BJ (cell line): ENCODE measurements at regions not wholly inside any gene's neighbourhood (a gene's known extent, or its start where the extent isn't known, plus 50 kb on each side); places are given as distances from the start of the nearest gene placed in this dataset.

Source experiments
- CTCF ChIA-PET: fragments of 350-600 bp; formaldehyde crosslinking; extraction: SDS; loops from one replicate; lab custom pipeline; 2021; ENCODE audit warnings: antibody characterized with exemption, inconsistent platforms; lab: Yijun Ruan, JAX
- POLR2A ChIA-PET: fragments of 300-600 bp; sonication (Branson Sonifier 250); formaldehyde crosslinking; extraction: SDS; loops from one replicate; lab custom pipeline; 2021; ENCODE audit warnings: antibody characterized with exemption; lab: Charles Lee
- DNase-seq: peaks from one replicate; pipeline ENCODE4 v3.0.0-alpha.2; 2011; ENCODE audit warnings: low read depth
- H3K27me3 ChIP-seq: 2 replicates; pipeline ENCODE4 v1.6.0; 2011; ENCODE audit warnings: low read length; ENCODE audit not compliant: control insufficient read depth, insufficient read depth
- H3K36me3 ChIP-seq: 2 replicates; pipeline ENCODE4 v1.5.1; 2011; ENCODE audit warnings: low read length; ENCODE audit not compliant: control insufficient read depth, insufficient read depth
- H3K4me3 ChIP-seq: 2 replicates; pipeline ENCODE4 v1.5.1; 2011; ENCODE audit warnings: low read depth, mild to moderate bottlenecking, control low read depth, low read length
- TF ChIP-seq, protein P1 (sequence below): IDR thresholded peaks from 2 replicates; pipeline ENCODE4 v1.5.1; 2011; ENCODE audit warnings: low read depth, mild to moderate bottlenecking, control low read depth, inconsistent platforms, low read length, moderate library complexity; ENCODE audit not compliant: insufficient read depth

DNA sequence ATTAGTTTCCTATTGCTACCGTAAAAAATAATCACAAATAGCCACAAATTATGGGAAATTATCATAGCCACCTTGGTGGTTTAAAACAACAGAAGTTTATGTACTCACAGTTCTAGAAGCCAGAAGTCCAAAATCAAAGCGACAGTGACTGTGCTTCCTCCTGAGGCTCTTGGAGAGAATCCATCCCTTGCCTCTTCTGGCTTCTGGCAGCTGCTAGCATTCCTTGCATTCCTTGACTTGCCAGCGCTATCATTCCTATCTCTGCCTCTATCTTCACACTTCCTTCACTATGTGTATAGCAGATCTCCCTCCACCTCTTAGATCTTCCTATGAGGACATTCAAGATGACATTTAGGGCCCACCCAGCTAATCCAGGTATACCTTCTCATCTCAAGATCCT lies 180.1 kb upstream of the USP25 start:
- H3K4me3 ChIP-seq: no peak overlapping the region
- TF ChIP-seq, protein P1, sequence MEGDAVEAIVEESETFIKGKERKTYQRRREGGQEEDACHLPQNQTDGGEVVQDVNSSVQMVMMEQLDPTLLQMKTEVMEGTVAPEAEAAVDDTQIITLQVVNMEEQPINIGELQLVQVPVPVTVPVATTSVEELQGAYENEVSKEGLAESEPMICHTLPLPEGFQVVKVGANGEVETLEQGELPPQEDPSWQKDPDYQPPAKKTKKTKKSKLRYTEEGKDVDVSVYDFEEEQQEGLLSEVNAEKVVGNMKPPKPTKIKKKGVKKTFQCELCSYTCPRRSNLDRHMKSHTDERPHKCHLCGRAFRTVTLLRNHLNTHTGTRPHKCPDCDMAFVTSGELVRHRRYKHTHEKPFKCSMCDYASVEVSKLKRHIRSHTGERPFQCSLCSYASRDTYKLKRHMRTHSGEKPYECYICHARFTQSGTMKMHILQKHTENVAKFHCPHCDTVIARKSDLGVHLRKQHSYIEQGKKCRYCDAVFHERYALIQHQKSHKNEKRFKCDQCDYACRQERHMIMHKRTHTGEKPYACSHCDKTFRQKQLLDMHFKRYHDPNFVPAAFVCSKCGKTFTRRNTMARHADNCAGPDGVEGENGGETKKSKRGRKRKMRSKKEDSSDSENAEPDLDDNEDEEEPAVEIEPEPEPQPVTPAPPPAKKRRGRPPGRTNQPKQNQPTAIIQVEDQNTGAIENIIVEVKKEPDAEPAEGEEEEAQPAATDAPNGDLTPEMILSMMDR: no peak
- DNase-seq: no peak
- H3K27me3 ChIP-seq: no peaks in the 10 kb centered on the region
- POLR2A ChIA-PET: interaction anchor here (0.8 kb wide), 1 partner anchor 10 kb away, joined by 3 read pairs; no protein-coding TSS in a partner anchor
- CTCF ChIA-PET: no interaction called here
- H3K36me3 ChIP-seq: no peaks in the 10 kb centered on the region

DNA sequence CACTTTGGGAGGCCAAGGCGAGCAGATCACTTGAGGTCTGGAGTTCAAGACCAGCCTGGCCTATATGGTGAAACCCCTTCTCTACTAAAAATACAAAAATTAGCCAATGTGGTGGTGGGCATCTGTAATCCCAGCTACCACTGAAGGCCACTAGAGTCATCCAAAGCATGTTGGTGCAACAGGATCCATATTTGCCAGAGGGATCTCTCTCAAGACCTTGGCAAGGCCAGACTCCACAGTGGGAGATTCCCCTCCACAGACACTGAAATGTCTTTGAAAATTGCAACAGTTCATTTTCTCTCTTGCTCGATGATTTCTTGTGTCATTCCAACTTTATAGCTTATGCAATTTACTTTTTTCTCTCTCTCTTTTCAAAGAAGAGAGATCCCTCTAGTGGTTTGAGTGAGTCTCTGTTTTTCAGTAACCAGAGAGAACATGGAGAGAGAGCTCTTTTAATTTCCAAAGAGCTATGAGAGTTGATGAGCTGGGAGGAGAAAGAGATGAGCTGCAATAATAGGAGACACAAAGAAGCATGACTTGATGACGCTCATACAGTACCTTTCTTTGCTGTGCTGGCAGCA lies 176.8 kb upstream of the USP25 start:
- ChIA-PET CTCF (interaction anchor here (0.7 to 1.5 kb wide), 10 partner anchors 12 to 1113 kb away, joined by 3 to 4 read pairs (median 3); no protein-coding TSS in a partner anchor), POLR2A (no interaction called here)
- Histone ChIP-seq H3K27me3 (no peaks in the 10 kb centered on the region), H3K36me3 (no peaks in the 10 kb centered on the region), H3K4me3 (no peak overlapping the region)
- TF ChIP-seq, protein P1: peak; percentile 50
- DNase-seq: no peak

DNA sequence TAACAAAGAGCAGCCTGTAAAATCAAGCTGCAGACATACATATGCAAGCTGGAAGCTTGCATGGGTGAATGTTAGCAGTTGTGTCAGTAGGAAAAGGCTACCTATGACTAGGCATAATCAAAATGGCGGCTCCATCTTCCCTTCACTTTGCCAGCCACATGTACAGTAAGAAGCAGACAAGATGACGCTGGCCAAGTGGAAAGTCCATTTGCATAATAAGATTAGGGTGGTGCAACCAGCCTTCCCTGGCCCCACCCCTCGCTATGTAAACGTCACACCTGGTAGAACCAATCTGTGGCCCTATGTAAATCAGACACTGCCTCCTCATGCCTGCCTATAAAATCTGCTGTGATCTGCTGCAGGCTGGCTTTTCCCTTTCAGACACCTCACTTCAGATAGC lies 171.9 kb upstream of the USP25 start:
- ChIA-PET CTCF (interaction anchor here (1.1 kb wide), 1 partner anchor 78 kb away, joined by 3 read pairs; no protein-coding TSS in a partner anchor), POLR2A (no interaction called here)
- no peak overlapping the region for H3K4me3 ChIP-seq
- H3K36me3 ChIP-seq: no peaks in the 10 kb centered on the region
- TF ChIP-seq, protein P1: no peak
- no peak for DNase-seq
- 0 out of 2 replicates have a peak, but pooled peaks cover 1% of the 10 kb centered on the region for H3K27me3 ChIP-seq

DNA sequence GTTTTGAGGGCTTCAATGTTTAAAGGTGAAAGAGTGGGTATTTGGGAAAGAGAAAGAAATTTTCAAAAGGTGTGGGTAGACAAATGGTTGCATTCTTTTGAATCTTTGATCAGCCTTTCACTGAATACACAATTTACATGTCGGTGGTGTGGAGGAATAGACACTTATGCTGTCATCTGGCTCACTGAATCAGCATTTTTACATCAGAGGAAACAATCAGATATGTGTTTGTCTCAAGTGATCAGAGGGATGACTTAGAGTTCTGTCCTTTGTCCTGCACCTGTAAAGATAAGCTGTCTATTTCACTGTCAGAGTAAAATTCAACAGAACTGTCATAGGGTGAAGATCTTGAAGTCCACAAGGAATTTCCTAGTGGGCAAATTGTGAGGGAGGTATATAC lies 170.9 kb upstream of the USP25 start:
- no peak for DNase-seq
- H3K4me3 ChIP-seq: no peak overlapping the region
- CTCF ChIA-PET: no interaction called here
- H3K36me3 ChIP-seq: no peaks in the 10 kb centered on the region
- TF ChIP-seq, protein P1: no peak
- 0 out of 2 replicates have a peak, but pooled peaks cover 1% of the 10 kb centered on the region for H3K27me3 ChIP-seq
- POLR2A ChIA-PET: no interaction called here

DNA sequence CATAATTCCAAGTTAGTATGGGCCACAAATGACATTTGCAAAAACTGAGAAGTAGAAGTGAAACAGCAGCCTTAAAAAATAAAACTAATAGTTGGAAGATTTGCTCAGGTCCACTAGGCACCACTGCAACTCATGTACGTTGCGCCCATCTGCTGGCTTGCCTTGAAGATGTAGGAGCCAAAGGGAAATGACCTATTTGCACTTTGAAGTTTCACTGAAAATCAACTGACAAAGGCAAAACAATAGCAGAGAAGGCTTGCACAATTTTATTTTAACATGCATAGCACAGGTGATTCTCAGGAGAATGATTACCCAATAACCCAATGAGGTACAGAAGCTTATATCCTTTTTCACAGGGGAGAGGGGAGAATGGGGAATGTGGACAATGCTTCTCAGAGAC lies 170.1 kb upstream of the USP25 start:
- Histone ChIP-seq H3K36me3 (no peaks in the 10 kb centered on the region), H3K27me3 (0 out of 2 replicates have a peak, but pooled peaks cover 1% of the 10 kb centered on the region), H3K4me3 (no peak overlapping the region)
- ChIA-PET POLR2A (no interaction called here), CTCF (no interaction called here)
- TF ChIP-seq, protein P1: no peak
- no peak for DNase-seq
